ENCODE measurements at regions not wholly inside any gene's neighbourhood (a gene's known extent, or its start where the extent isn't known, plus 50 kb on each side); places are given as distances from the start of the nearest gene placed in this dataset.
A peak's percentile ranks its signal among the peaks of the same experiment; 100 is the strongest.
"Not testable (repeated sequence)": the region's sequence is repeated elsewhere in the genome, so short reads cannot be mapped to it uniquely, and the experiment has no call there.

DNA sequence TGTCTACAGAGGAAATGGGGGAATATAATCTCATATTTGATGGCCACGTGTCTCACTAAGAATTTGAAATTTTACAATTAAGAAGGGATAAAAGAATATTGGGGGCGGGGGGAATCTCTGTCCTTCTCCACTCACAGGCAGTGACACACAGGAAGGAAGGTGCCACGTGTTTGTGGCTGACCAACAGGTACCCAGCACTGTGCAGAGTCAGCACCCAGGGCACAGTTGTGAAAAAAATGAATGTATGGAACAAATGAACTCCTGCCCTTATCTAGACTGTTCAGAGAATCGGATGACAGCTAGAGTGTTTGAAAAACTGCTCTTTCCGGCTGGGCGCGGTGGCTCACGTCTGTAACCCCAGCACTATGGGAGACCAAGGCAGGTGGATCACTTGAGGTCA is 317.0 kb upstream of the MYT1L start:
- Histone ChIP-seq H3K9me3 (no peaks in the 10 kb centered on the region), H3K36me3 (no peaks in the 10 kb centered on the region), H3K4me3 (no peak overlapping the region), H3K4me1 (no peaks in the 10 kb centered on the region), H3K27me3 (peaks cover 0 to 3% (median 0%) of the 10 kb centered on the region in 3 donors), H3K27ac (no peak overlapping the region)
- TF ChIP-seq EP300 (IDR thresholded peaks at IDR 0.05) (no peak), POLR2A (IDR thresholded peaks at IDR 0.05) (no peak), POLR2AphosphoS5 (IDR thresholded peaks at IDR 0.05) (no peak)
- TF ChIP-seq, protein P1, sequence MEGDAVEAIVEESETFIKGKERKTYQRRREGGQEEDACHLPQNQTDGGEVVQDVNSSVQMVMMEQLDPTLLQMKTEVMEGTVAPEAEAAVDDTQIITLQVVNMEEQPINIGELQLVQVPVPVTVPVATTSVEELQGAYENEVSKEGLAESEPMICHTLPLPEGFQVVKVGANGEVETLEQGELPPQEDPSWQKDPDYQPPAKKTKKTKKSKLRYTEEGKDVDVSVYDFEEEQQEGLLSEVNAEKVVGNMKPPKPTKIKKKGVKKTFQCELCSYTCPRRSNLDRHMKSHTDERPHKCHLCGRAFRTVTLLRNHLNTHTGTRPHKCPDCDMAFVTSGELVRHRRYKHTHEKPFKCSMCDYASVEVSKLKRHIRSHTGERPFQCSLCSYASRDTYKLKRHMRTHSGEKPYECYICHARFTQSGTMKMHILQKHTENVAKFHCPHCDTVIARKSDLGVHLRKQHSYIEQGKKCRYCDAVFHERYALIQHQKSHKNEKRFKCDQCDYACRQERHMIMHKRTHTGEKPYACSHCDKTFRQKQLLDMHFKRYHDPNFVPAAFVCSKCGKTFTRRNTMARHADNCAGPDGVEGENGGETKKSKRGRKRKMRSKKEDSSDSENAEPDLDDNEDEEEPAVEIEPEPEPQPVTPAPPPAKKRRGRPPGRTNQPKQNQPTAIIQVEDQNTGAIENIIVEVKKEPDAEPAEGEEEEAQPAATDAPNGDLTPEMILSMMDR (IDR thresholded peaks at IDR 0.05): no peak
- peak; percentile 24 for DNase-seq
- WGBS, 2 donors: 80 to 85% methylated on average over 8 of the region's 8 CpGs
- intact Hi-C loops (cut with DNase I): no loop called here

DNA sequence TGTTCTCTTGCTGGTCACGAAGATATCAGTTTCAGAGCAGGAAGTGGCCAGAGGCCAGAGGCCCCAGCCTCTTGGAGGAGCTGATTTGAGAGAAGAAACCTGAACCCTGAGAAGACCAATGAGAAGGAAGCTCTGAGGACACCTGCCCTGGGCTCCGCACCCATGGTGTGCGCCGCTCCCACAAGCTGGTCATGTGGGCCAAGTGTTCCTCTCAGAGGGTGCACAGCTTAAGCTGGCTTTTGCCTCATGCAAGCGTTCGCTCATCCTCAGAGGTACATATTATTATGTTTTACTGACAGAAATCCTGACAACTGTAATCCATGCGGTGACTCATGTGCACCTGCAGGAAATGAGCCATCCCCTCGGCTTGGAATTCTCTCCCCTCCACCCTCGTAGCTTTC is 316.1 kb upstream of the MYT1L start:
- WGBS, 2 donors: 75 to 78% methylated on average over 9 of the region's 9 CpGs
- H3K27ac ChIP-seq: no peak overlapping the region
- intact Hi-C loops (cut with DNase I): no loop called here
- no peaks in the 10 kb centered on the region for H3K4me1 ChIP-seq
- TF ChIP-seq POLR2AphosphoS5 (IDR thresholded peaks at IDR 0.05) (no peak), POLR2A (IDR thresholded peaks at IDR 0.05) (no peak), EP300 (IDR thresholded peaks at IDR 0.05) (no peak)
- TF ChIP-seq, protein P1 (IDR thresholded peaks at IDR 0.05): no peak
- DNase-seq: peak; percentile 47
- H3K36me3 ChIP-seq: no peaks in the 10 kb centered on the region
- peaks cover 0 to 3% (median 0%) of the 10 kb centered on the region in 3 donors for H3K27me3 ChIP-seq
- H3K4me3 ChIP-seq: no peak overlapping the region
- no peaks in the 10 kb centered on the region for H3K9me3 ChIP-seq

- no peaks in the 10 kb centered on the region for H3K36me3 ChIP-seq
- no peaks in the 10 kb centered on the region for H3K4me1 ChIP-seq
- H3K4me3 ChIP-seq: no peak overlapping the region
- H3K9me3 ChIP-seq: no peaks in the 10 kb centered on the region
- 49 to 52% methylated on average over 8 of the region's 8 CpGs for WGBS, 2 donors
- intact Hi-C loops (cut with DNase I): no loop called here
- H3K27me3 ChIP-seq: peaks cover 0 to 3% (median 0%) of the 10 kb centered on the region in 3 donors
- DNase-seq: no peak
- TF ChIP-seq POLR2AphosphoS5 (IDR thresholded peaks at IDR 0.05): no peak
- TF ChIP-seq EP300 (IDR thresholded peaks at IDR 0.05): no peak
- TF ChIP-seq POLR2A (IDR thresholded peaks at IDR 0.05): no peak
- TF ChIP-seq, protein P1 (IDR thresholded peaks at IDR 0.05): no peak
- no peak overlapping the region for H3K27ac ChIP-seq
Measured at GRCh38 chr2:2646433-2647051, 315.5 kb upstream of the MYT1L start.

DNA sequence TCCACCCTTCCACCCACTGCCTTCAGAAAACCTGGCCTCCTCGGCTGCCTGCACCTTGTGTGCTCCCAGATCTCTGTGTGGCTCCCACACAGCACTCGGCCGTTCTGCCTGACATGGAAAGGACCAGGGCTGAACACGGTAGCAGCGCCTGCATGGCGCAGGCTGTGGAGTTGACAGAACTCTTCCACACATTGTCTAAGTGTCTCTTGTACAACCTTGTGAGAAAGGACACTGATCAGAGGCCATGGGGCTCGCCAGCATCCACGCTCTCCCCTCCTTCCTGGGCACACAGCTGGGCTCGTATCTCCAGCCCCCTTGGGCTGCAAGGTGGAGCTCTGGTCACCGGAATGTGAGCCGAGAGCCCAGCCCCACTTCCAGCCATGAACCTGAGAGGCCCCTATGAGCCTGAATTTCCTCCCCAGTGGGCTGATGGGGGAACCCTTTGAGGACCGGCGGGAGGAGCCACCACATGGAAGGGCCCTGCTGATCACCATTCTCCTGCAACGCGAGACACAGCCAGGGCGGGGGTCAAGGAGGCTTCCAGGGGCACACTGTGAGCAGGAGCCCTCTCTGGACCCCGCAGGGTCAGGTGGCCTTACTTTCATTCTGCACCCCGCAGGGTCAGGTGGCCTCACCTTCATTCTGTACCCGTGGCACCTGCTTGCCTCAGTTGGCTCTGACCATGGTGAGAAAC is 314.2 kb upstream of the MYT1L start:
- 83 to 85% methylated on average over 19 of the region's 19 CpGs for WGBS, 2 donors

GRCh38 chr2:2644751-2645150 is 313.7 kb upstream of the MYT1L start:
- intact Hi-C loops (cut with DNase I); H3K36me3 ChIP-seq; H3K9me3 ChIP-seq; H3K27ac ChIP-seq; H3K27me3 ChIP-seq; DNase-seq; H3K4me1 ChIP-seq; H3K4me3 ChIP-seq: not testable (repeated sequence)
- WGBS, 2 donors: 80 to 84% methylated on average over 9 of the region's 9 CpGs

More for the DNA sequence above, 314.2 kb upstream of the MYT1L start:
- no peak overlapping the region for H3K27ac ChIP-seq
- no peaks in the 10 kb centered on the region for H3K4me1 ChIP-seq
- H3K36me3 ChIP-seq: no peaks in the 10 kb centered on the region
- H3K4me3 ChIP-seq: no peak overlapping the region
- H3K9me3 ChIP-seq: no peaks in the 10 kb centered on the region
- intact Hi-C loops (cut with DNase I): no loop called here
- peaks cover 0 to 3% (median 0%) of the 10 kb centered on the region in 3 donors for H3K27me3 ChIP-seq
- TF ChIP-seq EP300 (IDR thresholded peaks at IDR 0.05) (no peak), POLR2A (IDR thresholded peaks at IDR 0.05) (no peak), POLR2AphosphoS5 (IDR thresholded peaks at IDR 0.05) (no peak)
- TF ChIP-seq, protein P1 (IDR thresholded peaks at IDR 0.05): no peak
- DNase-seq: peak; percentile 50

All from sigmoid colon (tissue), 6 donors.